SU-DHL-6 (cell line): ENCODE measurements at regions not wholly inside any gene's neighbourhood (a gene's known extent, or its start where the extent isn't known, plus 50 kb on each side); places are given as distances from the start of the nearest gene placed in this dataset.

Experiments used
- H2AFZ ChIP-seq: fragments of 200-600 bp; sonication (generic); 2 replicates; pipeline ENCODE4 v1.6.1; 2014; ENCODE audit warnings: low read depth, mild to moderate bottlenecking, moderate library complexity, mixed read lengths, antibody characterized with exemption, low read length; ENCODE audit not compliant: severe bottlenecking
- H3F3A ChIP-seq: fragments of 200-600 bp; shearing (Covaris generic); 2 replicates; pipeline ENCODE4 v1.6.0; 2016; ENCODE audit warnings: antibody characterized with exemption, mild to moderate bottlenecking; ENCODE audit not compliant: insufficient read depth
- H3K27ac ChIP-seq: fragments of 200-600 bp; sonication (generic); 2 replicates; pipeline ENCODE4 v1.5.1; 2016; ENCODE audit warnings: low read depth, mild to moderate bottlenecking, low read length, moderate library complexity, mixed read lengths
- H3K27me3 ChIP-seq: fragments of 200-600 bp; sonication (generic), shearing (Covaris generic); 2 replicates; pipeline ENCODE4 v1.6.0; 2014; ENCODE audit warnings: mild to moderate bottlenecking, low read length
- H3K36me3 ChIP-seq: fragments of 200-600 bp; sonication (generic); 2 replicates; pipeline ENCODE4 v1.6.1; 2014; ENCODE audit warnings: mild to moderate bottlenecking, low read length, mixed read lengths
- H3K4me2 ChIP-seq: fragments of 300-600, 200-600 bp; shearing (Covaris generic), sonication (generic); 2 replicates; pipeline ENCODE4 v1.6.0; 2014; ENCODE audit warnings: low read length, low read depth, mild to moderate bottlenecking; ENCODE audit not compliant: poor library complexity, severe bottlenecking
- H3K4me3 ChIP-seq: fragments of 200-600 bp; sonication (generic); 2 replicates; pipeline ENCODE4 v1.5.1; 2014; ENCODE audit warnings: antibody characterized with exemption, low read length, mild to moderate bottlenecking, mixed read lengths; ENCODE audit not compliant: insufficient read depth, poor library complexity, severe bottlenecking
- H3K79me2 ChIP-seq: fragments of 200-600 bp; sonication (generic); 2 replicates; pipeline ENCODE4 v1.6.1; 2014; ENCODE audit warnings: mild to moderate bottlenecking, low read length, moderate library complexity; ENCODE audit not compliant: insufficient read depth
- H3K9ac ChIP-seq: fragments of 200-600 bp; sonication (generic); 2 replicates; pipeline ENCODE4 v1.7.0; 2014; ENCODE audit warnings: mild to moderate bottlenecking, low read length
- H3K9me2 ChIP-seq: fragments of 200-600 bp; sonication (generic); replicated peaks from 2 replicates; pipeline ENCODE4 v1.6.1; 2014; ENCODE audit warnings: low read length; ENCODE audit not compliant: insufficient read depth
- H3K9me3 ChIP-seq: fragments of 200-600 bp; sonication (generic); 2 replicates; pipeline ENCODE4 v1.6.1; 2014; ENCODE audit warnings: low read length, mixed read lengths; ENCODE audit not compliant: insufficient read depth
- H4K20me1 ChIP-seq: fragments of 200-600 bp; sonication (generic); 2 replicates; pipeline ENCODE4 v1.6.1; 2014; ENCODE audit warnings: low read depth, mild to moderate bottlenecking, antibody characterized with exemption, low read length, moderate library complexity, mixed read lengths
- CTCF ChIP-seq: fragments of 200-600 bp; sonication (generic); IDR thresholded peaks from one replicate; pipeline ENCODE4 v1.5.1; 2017; ENCODE audit warnings: antibody characterized with exemption, mild to moderate bottlenecking, low read length, moderate library complexity; ENCODE audit not compliant: insufficient read depth, poor library complexity, severe bottlenecking
- EZH2phosphoT487 ChIP-seq: fragments of 200-600 bp; sonication (generic), shearing (Covaris generic); conservative IDR thresholded peaks from 2 replicates; pipeline ENCODE4 v1.6.1; 2018; ENCODE audit warnings: mild to moderate bottlenecking, antibody characterized with exemption, low read length, moderate library complexity, mixed read lengths

GRCh38 chr12:75666126-75666938 lies 154.9 kb upstream of the KRR1 start:
- no peaks in the 10 kb centered on the region for H3K9me3 ChIP-seq
- no peaks in the 10 kb centered on the region for H3K36me3 ChIP-seq
- no peak overlapping the region for H3K27ac ChIP-seq
- H3F3A ChIP-seq: no peaks in the 10 kb centered on the region
- no peaks in the 10 kb centered on the region for H3K27me3 ChIP-seq
- H3K4me3 ChIP-seq: no peak overlapping the region
- H3K9ac ChIP-seq: no peak overlapping the region
- H3K9me2 ChIP-seq: no peaks in the 10 kb centered on the region
- TF ChIP-seq CTCF (no peak), EZH2phosphoT487 (no peak)
- no peaks in the 10 kb centered on the region for H4K20me1 ChIP-seq
- no peak overlapping the region for H2AFZ ChIP-seq
- no peaks in the 10 kb centered on the region for H3K79me2 ChIP-seq
- H3K4me2 ChIP-seq: no peak overlapping the region

- Histone ChIP-seq H3K9me3 (no peaks in the 10 kb centered on the region), H3K27me3 (no peaks in the 10 kb centered on the region), H3K4me3 (no peak overlapping the region), H4K20me1 (no peaks in the 10 kb centered on the region), H3F3A (no peaks in the 10 kb centered on the region), H3K36me3 (no peaks in the 10 kb centered on the region), H2AFZ (no peak overlapping the region), H3K79me2 (no peaks in the 10 kb centered on the region), H3K9me2 (no peaks in the 10 kb centered on the region), H3K4me2 (no peak overlapping the region), H3K27ac (no peak overlapping the region), H3K9ac (no peak overlapping the region)
- TF ChIP-seq EZH2phosphoT487: no peak
- TF ChIP-seq CTCF: no peak
Observed at GRCh38 chr12:75665216-75665615, 153.8 kb upstream of the KRR1 start.

- no peak overlapping the region for H2AFZ ChIP-seq
- H3K4me3 ChIP-seq: no peak overlapping the region
- TF ChIP-seq EZH2phosphoT487 (no peak), CTCF (no peak)
- H3K9me2 ChIP-seq: no peaks in the 10 kb centered on the region
- no peak overlapping the region for H3K27ac ChIP-seq
- H3K9me3 ChIP-seq: no peaks in the 10 kb centered on the region
- H3K4me2 ChIP-seq: no peak overlapping the region
- no peaks in the 10 kb centered on the region for H3K36me3 ChIP-seq
- no peaks in the 10 kb centered on the region for H3K79me2 ChIP-seq
- no peaks in the 10 kb centered on the region for H4K20me1 ChIP-seq
- H3K9ac ChIP-seq: no peak overlapping the region
- H3F3A ChIP-seq: no peaks in the 10 kb centered on the region
- H3K27me3 ChIP-seq: no peaks in the 10 kb centered on the region
Observed at GRCh38 chr12:75662511-75663159, 151.2 kb upstream of the KRR1 start.
